Lower leg skin (tissue), 3 donors: ENCODE measurements at regions not wholly inside any gene's neighbourhood (a gene's known extent, or its start where the extent isn't known, plus 50 kb on each side); places are given as distances from the start of the nearest gene placed in this dataset.

Experiments
- POLR2A ChIP-seq, 2 donors: fragments of 450-650 bp; IDR thresholded peaks; one replicate each; pipeline ENCODE4 v1.6.1; 2016 to 2017; ENCODE audit warnings: antibody characterized with exemption in 2 of 2, mild to moderate bottlenecking in 1 of 2, moderate library complexity in 1 of 2
- TF ChIP-seq, protein P1 (sequence below), 3 donors: fragments of 450-650 bp; IDR thresholded peaks; one replicate each; pipeline ENCODE4 v1.5.1; 2016; ENCODE audit warnings: antibody characterized with exemption in 3 of 3, mild to moderate bottlenecking in 3 of 3, moderate library complexity in 2 of 3

DNA sequence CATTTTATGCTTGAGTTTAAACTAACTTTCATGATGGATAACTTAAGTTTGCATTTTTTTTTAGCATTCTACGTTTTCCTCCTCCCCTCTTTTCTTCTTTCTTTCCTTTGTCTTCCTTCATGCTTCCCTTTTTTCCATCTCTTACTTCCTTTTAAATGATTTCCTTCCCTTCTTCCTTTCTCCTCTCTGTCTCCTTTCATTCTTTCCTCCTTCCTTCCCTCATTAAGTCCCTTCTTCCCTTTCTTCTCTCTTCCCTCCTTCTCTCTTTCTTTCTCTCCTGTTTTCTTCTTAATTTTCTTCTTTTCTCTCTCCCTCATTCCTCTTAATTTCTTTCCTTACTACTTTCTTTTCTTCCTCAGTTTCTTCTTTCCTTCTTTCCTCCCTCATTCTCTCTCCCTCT, 376.0 kb downstream of the LRIG3 start:
- TF ChIP-seq, protein P1, sequence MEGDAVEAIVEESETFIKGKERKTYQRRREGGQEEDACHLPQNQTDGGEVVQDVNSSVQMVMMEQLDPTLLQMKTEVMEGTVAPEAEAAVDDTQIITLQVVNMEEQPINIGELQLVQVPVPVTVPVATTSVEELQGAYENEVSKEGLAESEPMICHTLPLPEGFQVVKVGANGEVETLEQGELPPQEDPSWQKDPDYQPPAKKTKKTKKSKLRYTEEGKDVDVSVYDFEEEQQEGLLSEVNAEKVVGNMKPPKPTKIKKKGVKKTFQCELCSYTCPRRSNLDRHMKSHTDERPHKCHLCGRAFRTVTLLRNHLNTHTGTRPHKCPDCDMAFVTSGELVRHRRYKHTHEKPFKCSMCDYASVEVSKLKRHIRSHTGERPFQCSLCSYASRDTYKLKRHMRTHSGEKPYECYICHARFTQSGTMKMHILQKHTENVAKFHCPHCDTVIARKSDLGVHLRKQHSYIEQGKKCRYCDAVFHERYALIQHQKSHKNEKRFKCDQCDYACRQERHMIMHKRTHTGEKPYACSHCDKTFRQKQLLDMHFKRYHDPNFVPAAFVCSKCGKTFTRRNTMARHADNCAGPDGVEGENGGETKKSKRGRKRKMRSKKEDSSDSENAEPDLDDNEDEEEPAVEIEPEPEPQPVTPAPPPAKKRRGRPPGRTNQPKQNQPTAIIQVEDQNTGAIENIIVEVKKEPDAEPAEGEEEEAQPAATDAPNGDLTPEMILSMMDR (IDR thresholded peaks at IDR 0.05) = no peak
- TF ChIP-seq POLR2A (IDR thresholded peaks at IDR 0.05) = no peak
